Activated CD8-positive, alpha-beta T cell treated with anti-CD3 and anti-CD28 coated beads, Interleukin-2, amount 10 ng/mL, durations not matched to agents 7 days and 5 days (primary cell): ENCODE measurements at regions not wholly inside any gene's neighbourhood (a gene's known extent, or its start where the extent isn't known, plus 50 kb on each side); places are given as distances from the start of the nearest gene placed in this dataset.

Experiments used
- ATAC-seq: fragments of 150-1000 bp; cut with Tn5 transposase; one replicate; pipeline ENCODE4 v1.10.0; 2021; ENCODE audit warnings: moderate library complexity
- CTCF ChIA-PET: fragments of 350-600 bp; sonication (Branson Sonifier 250); formaldehyde crosslinking; loops from one replicate; lab custom pipeline; 2021; ENCODE audit warnings: antibody characterized with exemption; lab: Charles Lee
- POLR2A ChIA-PET: fragments of 350-600 bp; sonication (Branson Sonifier 250); formaldehyde crosslinking; loops from one replicate; lab custom pipeline; 2021; ENCODE audit warnings: antibody characterized with exemption; lab: Charles Lee
- DNase-seq: peaks from one replicate; pipeline ENCODE4 v3.0.0-alpha.2; 2020
- H3K27ac Mint-ChIP-seq: one replicate; pipeline ENCODE4 v1.8.0; 2021; ENCODE audit warnings: mild to moderate bottlenecking, mixed read lengths
- H3K27me3 Mint-ChIP-seq: one replicate; pipeline ENCODE4 v1.8.0; 2021; ENCODE audit warnings: low read depth, mixed read lengths
- H3K36me3 Mint-ChIP-seq: one replicate; pipeline ENCODE4 v1.8.0; 2021; ENCODE audit warnings: low read depth, mixed read lengths
- H3K4me1 Mint-ChIP-seq: one replicate; pipeline ENCODE4 v1.8.0; 2021; ENCODE audit warnings: low read depth, mixed read lengths
- H3K4me3 Mint-ChIP-seq: one replicate; pipeline ENCODE4 v1.8.0; 2021; ENCODE audit warnings: mild to moderate bottlenecking, mixed read lengths
- H3K9me3 Mint-ChIP-seq: one replicate; pipeline ENCODE4 v1.8.0; 2022; ENCODE audit warnings: mixed read lengths; ENCODE audit not compliant: insufficient read depth

GRCh38 chr20:61168605-61169004, 83.5 kb upstream of the CDH4 start:
- no peak for DNase-seq
- Mint-ChIP-seq H3K4me3 (no peak overlapping the region), H3K36me3 (no peaks in the 10 kb centered on the region), H3K4me1 (no peaks in the 10 kb centered on the region), H3K27ac (no peak overlapping the region), H3K9me3 (no peaks in the 10 kb centered on the region), H3K27me3 (no peaks in the 10 kb centered on the region)
- ATAC-seq, result no peak
- POLR2A ChIA-PET, result no interaction called here
- CTCF ChIA-PET, result no interaction called here

GRCh38 chr20:61169874-61170273, 82.2 kb upstream of the CDH4 start:
- DNase-seq (no peak), ATAC-seq (no peak)
- Mint-ChIP-seq H3K27me3 (no peaks in the 10 kb centered on the region), H3K4me1 (no peaks in the 10 kb centered on the region), H3K4me3 (no peak overlapping the region), H3K27ac (no peak overlapping the region), H3K9me3 (no peaks in the 10 kb centered on the region), H3K36me3 (no peaks in the 10 kb centered on the region)
- POLR2A ChIA-PET, result no interaction called here
- CTCF ChIA-PET, result no interaction called here

- CTCF ChIA-PET, result no interaction called here
These were observed 81.4 kb upstream of the CDH4 start for GRCh38 chr20:61170496-61171320.

GRCh38 chr20:61173267-61173666, 78.8 kb upstream of the CDH4 start:
- no peaks in the 10 kb centered on the region for H3K27me3 Mint-ChIP-seq
- no peaks in the 10 kb centered on the region for H3K4me1 Mint-ChIP-seq
- DNase-seq, result no peak
- no peaks in the 10 kb centered on the region for H3K9me3 Mint-ChIP-seq
- ChIA-PET POLR2A (no interaction called here), CTCF (no interaction called here)
- no peak overlapping the region for H3K27ac Mint-ChIP-seq
- no peak overlapping the region for H3K4me3 Mint-ChIP-seq
- no peak for ATAC-seq
- H3K36me3 Mint-ChIP-seq, result no peaks in the 10 kb centered on the region

More at GRCh38 chr20:61170496-61171320, 81.4 kb upstream of the CDH4 start:
- POLR2A ChIA-PET, result no interaction called here
- no peaks in the 10 kb centered on the region for H3K27me3 Mint-ChIP-seq
- H3K4me1 Mint-ChIP-seq, result no peaks in the 10 kb centered on the region
- H3K9me3 Mint-ChIP-seq, result no peaks in the 10 kb centered on the region
- no peak overlapping the region for H3K27ac Mint-ChIP-seq
- no peak for DNase-seq
- H3K4me3 Mint-ChIP-seq, result no peak overlapping the region
- no peak for ATAC-seq
- no peaks in the 10 kb centered on the region for H3K36me3 Mint-ChIP-seq

GRCh38 chr20:61173961-61174725, 77.9 kb upstream of the CDH4 start:
- POLR2A ChIA-PET, result no interaction called here
- ATAC-seq (no peak), DNase-seq (no peak)
- H3K27me3 Mint-ChIP-seq, result no peaks in the 10 kb centered on the region
- CTCF ChIA-PET, result interaction anchor here (0.5 kb wide), 1 partner anchor 54 kb away, joined by 3 read pairs; no protein-coding TSS in a partner anchor
- no peaks in the 10 kb centered on the region for H3K9me3 Mint-ChIP-seq
- H3K4me3 Mint-ChIP-seq, result no peak overlapping the region
- H3K4me1 Mint-ChIP-seq, result no peaks in the 10 kb centered on the region
- no peaks in the 10 kb centered on the region for H3K36me3 Mint-ChIP-seq
- no peak overlapping the region for H3K27ac Mint-ChIP-seq

- CTCF ChIA-PET, result no interaction called here
- H3K27me3 Mint-ChIP-seq, result peaks cover 2% of the 10 kb centered on the region
- H3K4me3 Mint-ChIP-seq, result no peak overlapping the region
- no peaks in the 10 kb centered on the region for H3K36me3 Mint-ChIP-seq
- POLR2A ChIA-PET, result no interaction called here
- no peak overlapping the region for H3K27ac Mint-ChIP-seq
- no peaks in the 10 kb centered on the region for H3K9me3 Mint-ChIP-seq
- ATAC-seq, result no peak
- DNase-seq, result no peak
- H3K4me1 Mint-ChIP-seq, result no peaks in the 10 kb centered on the region
These were observed 75.2 kb upstream of the CDH4 start for GRCh38 chr20:61176874-61177273.

GRCh38 chr20:61178551-61179071, 73.5 kb upstream of the CDH4 start:
- H3K36me3 Mint-ChIP-seq, result no peaks in the 10 kb centered on the region
- CTCF ChIA-PET, result no interaction called here
- no peaks in the 10 kb centered on the region for H3K4me1 Mint-ChIP-seq
- POLR2A ChIA-PET, result no interaction called here
- no peak overlapping the region for H3K4me3 Mint-ChIP-seq
- H3K27me3 Mint-ChIP-seq, result peaks cover 2% of the 10 kb centered on the region
- DNase-seq, result no peak
- no peaks in the 10 kb centered on the region for H3K9me3 Mint-ChIP-seq
- ATAC-seq, result no peak
- H3K27ac Mint-ChIP-seq, result no peak overlapping the region

GRCh38 chr20:61184194-61184593, 67.9 kb upstream of the CDH4 start:
- H3K4me3 Mint-ChIP-seq, result no peak overlapping the region
- no peak for ATAC-seq

GRCh38 chr20:61185181-61185580, 66.9 kb upstream of the CDH4 start:
- ATAC-seq, result no peak
- ChIA-PET POLR2A (interaction anchor here (0.6 kb wide), 1 partner anchor 13 kb away, joined by 3 read pairs; no protein-coding TSS in a partner anchor), CTCF (no interaction called here)
- no peaks in the 10 kb centered on the region for H3K4me1 Mint-ChIP-seq
- no peak overlapping the region for H3K4me3 Mint-ChIP-seq
- H3K27me3 Mint-ChIP-seq, result no peaks in the 10 kb centered on the region
- no peaks in the 10 kb centered on the region for H3K9me3 Mint-ChIP-seq
- no peaks in the 10 kb centered on the region for H3K36me3 Mint-ChIP-seq
- H3K27ac Mint-ChIP-seq, result no peak overlapping the region
- no peak for DNase-seq

More at GRCh38 chr20:61184194-61184593, 67.9 kb upstream of the CDH4 start:
- H3K9me3 Mint-ChIP-seq, result no peaks in the 10 kb centered on the region
- H3K4me1 Mint-ChIP-seq, result no peaks in the 10 kb centered on the region
- no peak overlapping the region for H3K27ac Mint-ChIP-seq
- H3K36me3 Mint-ChIP-seq, result no peaks in the 10 kb centered on the region
- CTCF ChIA-PET, result no interaction called here
- POLR2A ChIA-PET, result no interaction called here
- no peak for DNase-seq
- peaks cover 2% of the 10 kb centered on the region for H3K27me3 Mint-ChIP-seq

GRCh38 chr20:61185841-61186601, 66.0 kb upstream of the CDH4 start:
- ChIA-PET CTCF (interaction anchor here (0.7 kb wide), 1 partner anchor 217 kb away, joined by 3 read pairs; no protein-coding TSS in a partner anchor), POLR2A (interaction anchor here (0.6 kb wide), 1 partner anchor 14 kb away, joined by 3 read pairs; no protein-coding TSS in a partner anchor)
- H3K4me3 Mint-ChIP-seq, result no peak overlapping the region
- H3K36me3 Mint-ChIP-seq, result no peaks in the 10 kb centered on the region
- H3K9me3 Mint-ChIP-seq, result no peaks in the 10 kb centered on the region
- no peak overlapping the region for H3K27ac Mint-ChIP-seq
- H3K4me1 Mint-ChIP-seq, result no peaks in the 10 kb centered on the region
- H3K27me3 Mint-ChIP-seq, result no peaks in the 10 kb centered on the region
- ATAC-seq (no peak), DNase-seq (no peak)

- no peaks in the 10 kb centered on the region for H3K9me3 Mint-ChIP-seq
- H3K27me3 Mint-ChIP-seq, result no peaks in the 10 kb centered on the region
- CTCF ChIA-PET, result no interaction called here
- no peaks in the 10 kb centered on the region for H3K36me3 Mint-ChIP-seq
- H3K4me3 Mint-ChIP-seq, result no peak overlapping the region
- no peaks in the 10 kb centered on the region for H3K4me1 Mint-ChIP-seq
- H3K27ac Mint-ChIP-seq, result no peak overlapping the region
- POLR2A ChIA-PET, result no interaction called here
- no peak for ATAC-seq
- no peak for DNase-seq
These were observed 65.1 kb upstream of the CDH4 start for GRCh38 chr20:61186771-61187472.
